HEK293 (cell line): ENCODE measurements at regions not wholly inside any gene's neighbourhood (a gene's known extent, or its start where the extent isn't known, plus 50 kb on each side); places are given as distances from the start of the nearest gene placed in this dataset.

Experiments
- CTCF ChIA-PET: fragments of 350-600 bp; formaldehyde crosslinking; extraction: SDS; loops from one replicate; lab custom pipeline; 2021; ENCODE audit warnings: antibody characterized with exemption; lab: Yijun Ruan, JAX
- POLR2A ChIA-PET: fragments of 300-600 bp; formaldehyde crosslinking; extraction: SDS; loops from one replicate; lab custom pipeline; 2020; ENCODE audit warnings: antibody characterized with exemption, inconsistent platforms; lab: Yijun Ruan, JAX
- H3K27ac ChIP-seq: fragments of 200-500 bp; sonication (Bioruptor generic); 2 replicates; pipeline ENCODE4 v1.5.1; 2014; ENCODE audit warnings: low read depth, low read length, control low read depth, inconsistent platforms; ENCODE audit errors: extremely low read depth
- H3K36me3 ChIP-seq, 2 experiments: fragments of 200-500 bp in 1 of 2; sonication (Bioruptor generic) in 1 of 2; 1 replicate in 1 of 2; 2 replicates in 1 of 2; pipeline ENCODE4 v1.5.1; 2014 to 2017; ENCODE audit warnings: inconsistent platforms in 2 of 2, low read length in 2 of 2; ENCODE audit not compliant: control insufficient read depth in 2 of 2, insufficient read depth in 1 of 2
- H3K4me1 ChIP-seq: fragments of 200-500 bp; sonication (Bioruptor generic); 2 replicates; pipeline ENCODE4 v1.5.1; 2014; ENCODE audit warnings: mild to moderate bottlenecking, low read length, inconsistent platforms; ENCODE audit not compliant: control insufficient read depth, insufficient read depth
- H3K4me3 ChIP-seq: 2 replicates; pipeline ENCODE4 v1.5.1; 2011; ENCODE audit warnings: low read depth, mild to moderate bottlenecking, control low read depth, low read length, moderate library complexity
- H3K9me3 ChIP-seq: fragments of 200-500 bp; sonication (Bioruptor generic); 2 replicates; pipeline ENCODE4 v1.5.1; 2014; ENCODE audit warnings: low read depth, low read length, inconsistent platforms; ENCODE audit not compliant: control insufficient read depth, insufficient read depth
- KLF8 ChIP-seq: fragments of 450-650 bp; formaldehyde crosslinking; IDR thresholded peaks from 2 replicates; pipeline ENCODE4 v1.5.1; 2016; ENCODE audit warnings: missing biosample characterization, missing genetic modification characterization
- MYNN ChIP-seq: fragments of 450-650 bp; formaldehyde crosslinking; IDR thresholded peaks from 2 replicates; pipeline ENCODE4 v1.5.1; 2016; ENCODE audit warnings: missing biosample characterization, missing genetic modification characterization, borderline replicate concordance
- OSR2 ChIP-seq: fragments of 450-650 bp; formaldehyde crosslinking; IDR thresholded peaks from 2 replicates; pipeline ENCODE4 v1.5.1; 2016; ENCODE audit warnings: missing biosample characterization, missing genetic modification characterization
- SETDB1 ChIP-seq: IDR thresholded peaks from one replicate; pipeline ENCODE4 v1.6.1; 2017; ENCODE audit warnings: mild to moderate bottlenecking, low read length, moderate library complexity, mixed read lengths; ENCODE audit not compliant: insufficient read length
- ZBTB20 ChIP-seq: fragments of 450-650 bp; formaldehyde crosslinking; IDR thresholded peaks from 2 replicates; pipeline ENCODE4 v1.5.1; 2016; ENCODE audit warnings: missing biosample characterization, missing genetic modification characterization
- ZBTB21 ChIP-seq: fragments of 450-650 bp; formaldehyde crosslinking; IDR thresholded peaks from 2 replicates; pipeline ENCODE4 v1.5.1; 2017; ENCODE audit warnings: missing biosample characterization, missing genetic modification characterization
- ZFP3 ChIP-seq: fragments of 450-650 bp; formaldehyde crosslinking; IDR thresholded peaks from 2 replicates; pipeline ENCODE4 v1.5.1; 2016; ENCODE audit warnings: low read depth, missing biosample characterization, missing genetic modification characterization
- ZIC2 ChIP-seq: fragments of 450-650 bp; formaldehyde crosslinking; IDR thresholded peaks from 2 replicates; pipeline ENCODE4 v1.5.1; 2016; ENCODE audit warnings: missing biosample characterization, missing genetic modification characterization
- ZNF112 ChIP-seq: fragments of 450-650 bp; formaldehyde crosslinking; IDR thresholded peaks from 2 replicates; pipeline ENCODE4 v1.5.0; 2017; ENCODE audit warnings: missing biosample characterization, missing genetic modification characterization
- ZNF19 ChIP-seq: fragments of 450-650 bp; formaldehyde crosslinking; IDR thresholded peaks from 2 replicates; pipeline ENCODE4; 2016; ENCODE audit warnings: missing biosample characterization, missing genetic modification characterization, low read depth
- ZNF311 ChIP-seq: fragments of 450-650 bp; formaldehyde crosslinking; IDR thresholded peaks from 2 replicates; pipeline ENCODE4 v1.5.1; 2017; ENCODE audit warnings: missing biosample characterization, missing genetic modification characterization, borderline replicate concordance
- ZNF48 ChIP-seq: fragments of 450-650 bp; formaldehyde crosslinking; IDR thresholded peaks from 2 replicates; pipeline ENCODE4 v1.5.1; 2016; ENCODE audit warnings: missing biosample characterization, missing genetic modification characterization
- ZNF529 ChIP-seq: fragments of 450-650 bp; formaldehyde crosslinking; IDR thresholded peaks from 2 replicates; pipeline ENCODE4 v1.5.1; 2017; ENCODE audit warnings: missing genetic modification characterization, missing biosample characterization; ENCODE audit not compliant: insufficient replicate concordance
- ZNF558 ChIP-seq: fragments of 450-650 bp; formaldehyde crosslinking; IDR thresholded peaks from 2 replicates; pipeline ENCODE4 v1.5.1; 2016; ENCODE audit warnings: missing biosample characterization, missing genetic modification characterization
- ZNF571 ChIP-seq: fragments of 450-650 bp; formaldehyde crosslinking; IDR thresholded peaks from 2 replicates; pipeline ENCODE4 v1.5.0; 2017; ENCODE audit warnings: missing biosample characterization, missing genetic modification characterization
- ZNF585B ChIP-seq: fragments of 450-650 bp; formaldehyde crosslinking; IDR thresholded peaks from 2 replicates; pipeline ENCODE4 v1.5.1; 2016; ENCODE audit warnings: missing biosample characterization, missing genetic modification characterization
- ZNF623 ChIP-seq: fragments of 450-650 bp; formaldehyde crosslinking; IDR thresholded peaks from 2 replicates; pipeline ENCODE4 v1.5.1; 2016; ENCODE audit warnings: missing biosample characterization, missing genetic modification characterization
- ZNF629 ChIP-seq: fragments of 450-650 bp; formaldehyde crosslinking; IDR thresholded peaks from 2 replicates; pipeline ENCODE4 v1.5.1; 2017; ENCODE audit warnings: missing biosample characterization, missing genetic modification characterization
- ZNF654 ChIP-seq: fragments of 450-650 bp; formaldehyde crosslinking; IDR thresholded peaks from 2 replicates; pipeline ENCODE4 v1.5.1; 2016; ENCODE audit warnings: low read depth, missing biosample characterization, missing genetic modification characterization
- ZNF777 ChIP-seq: fragments of 450-650 bp; formaldehyde crosslinking; IDR thresholded peaks from 2 replicates; pipeline ENCODE4 v1.5.1; 2017; ENCODE audit warnings: missing biosample characterization, missing genetic modification characterization, borderline replicate concordance
- ZNF843 ChIP-seq: fragments of 450-650 bp; formaldehyde crosslinking; IDR thresholded peaks from 2 replicates; pipeline ENCODE4 v1.5.1; 2016; ENCODE audit warnings: missing biosample characterization, missing genetic modification characterization
- ZSCAN30 ChIP-seq: fragments of 450-650 bp; IDR thresholded peaks from 2 replicates; pipeline ENCODE4 v1.5.1; 2018; ENCODE audit warnings: missing biosample characterization, mild to moderate bottlenecking, missing genetic modification characterization, moderate library complexity
- TF ChIP-seq, protein P1 (sequence below): fragments of 450-650 bp; IDR thresholded peaks from 2 replicates; pipeline ENCODE4 v1.5.1; 2018; ENCODE audit warnings: missing biosample characterization, mild to moderate bottlenecking, missing genetic modification characterization
- TF ChIP-seq, protein P2 (sequence below): fragments of 450-650 bp; formaldehyde crosslinking; IDR thresholded peaks from 2 replicates; pipeline ENCODE4; 2016; ENCODE audit warnings: missing biosample characterization, missing genetic modification characterization

DNA sequence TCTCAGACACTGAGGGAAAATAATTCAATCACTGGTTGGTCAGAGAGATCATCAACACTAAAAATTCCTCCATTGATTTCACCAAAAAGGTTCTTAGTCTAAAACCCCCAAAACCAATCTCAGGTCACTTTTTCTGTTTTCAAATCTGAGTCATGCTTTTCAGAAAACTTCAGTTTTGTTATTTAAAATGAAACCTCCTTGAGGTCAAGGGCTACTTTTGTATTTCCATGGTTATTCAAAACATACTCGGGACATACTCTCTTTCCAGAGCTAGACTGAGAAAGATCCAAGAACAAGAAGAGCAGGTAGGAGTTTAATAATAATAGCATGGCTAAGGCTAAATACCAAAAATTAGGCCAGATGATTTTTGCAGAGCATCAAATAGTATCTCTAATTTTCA is 152.8 kb downstream of the SDHAF3 start:
- H3K9me3 ChIP-seq: no peaks in the 10 kb centered on the region
- TF ChIP-seq ZNF654 (tag by site-specific recombination): no peak
- TF ChIP-seq ZSCAN30: no peak
- no peak for TF ChIP-seq ZNF571
- no peak for TF ChIP-seq OSR2 (tag by site-specific recombination)
- TF ChIP-seq MYNN (tag by site-specific recombination): no peak
- no peak for TF ChIP-seq KLF8 (tag by site-specific recombination)
- no peak for TF ChIP-seq ZNF558 (tag by site-specific recombination)
- TF ChIP-seq ZNF629 (tag by site-specific recombination): no peak
- TF ChIP-seq, protein P1, sequence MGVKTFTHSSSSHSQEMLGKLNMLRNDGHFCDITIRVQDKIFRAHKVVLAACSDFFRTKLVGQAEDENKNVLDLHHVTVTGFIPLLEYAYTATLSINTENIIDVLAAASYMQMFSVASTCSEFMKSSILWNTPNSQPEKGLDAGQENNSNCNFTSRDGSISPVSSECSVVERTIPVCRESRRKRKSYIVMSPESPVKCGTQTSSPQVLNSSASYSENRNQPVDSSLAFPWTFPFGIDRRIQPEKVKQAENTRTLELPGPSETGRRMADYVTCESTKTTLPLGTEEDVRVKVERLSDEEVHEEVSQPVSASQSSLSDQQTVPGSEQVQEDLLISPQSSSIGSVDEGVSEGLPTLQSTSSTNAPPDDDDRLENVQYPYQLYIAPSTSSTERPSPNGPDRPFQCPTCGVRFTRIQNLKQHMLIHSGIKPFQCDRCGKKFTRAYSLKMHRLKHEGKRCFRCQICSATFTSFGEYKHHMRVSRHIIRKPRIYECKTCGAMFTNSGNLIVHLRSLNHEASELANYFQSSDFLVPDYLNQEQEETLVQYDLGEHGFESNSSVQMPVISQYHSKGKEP (tag by site-specific recombination): no peak
- TF ChIP-seq ZBTB20: no peak
- TF ChIP-seq ZNF623: no peak
- TF ChIP-seq, all 188 proteins: peak for 0
- H3K4me3 ChIP-seq: no peak overlapping the region
- H3K4me1 ChIP-seq: no peaks in the 10 kb centered on the region
- H3K36me3 ChIP-seq: no peaks in the 10 kb centered on the region
- CTCF ChIA-PET: interaction anchor here (0.6 kb wide), 1 partner anchor 436 kb away, joined by 3 read pairs; no protein-coding TSS in a partner anchor
- no peak overlapping the region for H3K27ac ChIP-seq
- POLR2A ChIA-PET: no interaction called here

DNA sequence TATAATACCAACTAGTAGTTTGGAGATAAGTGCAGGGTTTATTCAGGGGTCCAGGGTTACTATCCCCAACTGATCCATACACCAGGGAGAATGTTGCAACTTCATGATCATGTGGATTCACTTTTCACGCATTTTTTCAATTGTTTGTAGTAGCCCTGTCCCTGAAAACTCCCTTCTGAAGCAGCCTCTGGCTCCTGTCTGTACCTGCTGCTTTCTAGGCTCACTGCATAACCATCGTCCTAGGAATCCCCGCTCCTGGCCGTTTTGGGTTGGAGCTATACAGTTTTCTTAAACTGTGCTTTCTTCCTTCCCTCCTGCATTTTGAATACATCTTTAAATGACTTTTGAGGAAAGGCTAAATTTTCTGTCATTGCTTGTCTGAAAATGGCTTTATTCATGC is 154.1 kb downstream of the SDHAF3 start:
- no peak overlapping the region for H3K4me3 ChIP-seq
- no peaks in the 10 kb centered on the region for H3K4me1 ChIP-seq
- ChIA-PET CTCF (no interaction called here), POLR2A (no interaction called here)
- no peaks in the 10 kb centered on the region for H3K36me3 ChIP-seq
- TF ChIP-seq ZNF112 (tag by site-specific recombination) (no peak), ZNF843 (tag by site-specific recombination) (no peak)
- H3K9me3 ChIP-seq: no peaks in the 10 kb centered on the region
- H3K27ac ChIP-seq: no peak overlapping the region

DNA sequence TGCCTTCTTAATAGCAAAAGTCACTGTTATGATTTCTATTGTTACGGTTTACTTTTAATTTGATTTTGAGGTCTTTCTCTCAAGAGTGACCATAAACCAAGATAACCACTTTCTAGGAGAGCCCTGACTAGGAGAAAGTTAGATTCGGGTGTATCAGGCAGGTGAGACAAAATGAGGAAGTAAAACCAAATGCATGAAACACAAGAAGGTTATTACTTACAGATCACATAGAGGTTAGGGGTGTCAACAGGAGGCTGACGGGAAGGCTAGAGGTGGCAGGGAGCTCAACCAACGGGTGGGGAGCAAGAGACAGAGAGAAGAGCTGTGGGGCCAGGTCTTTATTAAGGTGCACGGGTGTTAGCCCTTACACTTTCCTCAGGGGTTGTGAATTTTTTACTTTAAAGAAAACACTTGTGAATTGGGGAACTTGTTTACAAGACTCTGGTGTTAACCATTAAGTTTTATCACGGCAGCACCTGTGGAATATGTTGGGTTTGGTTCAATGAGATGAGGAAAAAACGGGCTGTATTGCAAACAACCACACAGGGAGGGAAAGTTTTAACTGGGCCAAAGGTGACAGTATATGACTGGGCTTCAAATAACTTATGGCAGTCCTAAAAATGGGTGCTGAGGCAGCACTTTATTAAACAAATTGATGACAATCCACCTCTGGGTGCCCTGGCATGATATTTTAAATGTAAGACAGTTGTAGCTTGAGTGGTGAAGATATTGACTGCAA is 154.9 kb downstream of the SDHAF3 start:
- no peak overlapping the region for H3K27ac ChIP-seq
- TF ChIP-seq SETDB1 (no peak), ZNF48 (tag by site-specific recombination) (no peak), ZBTB21 (tag by site-specific recombination) (no peak), ZFP3 (tag by site-specific recombination) (no peak), ZNF19 (tag by site-specific recombination) (no peak), ZNF585B (tag by site-specific recombination) (no peak), ZNF777 (tag by site-specific recombination) (no peak), ZNF529 (no peak), ZIC2 (tag by site-specific recombination) (no peak), ZNF311 (tag by site-specific recombination) (no peak)
- TF ChIP-seq, protein P2, sequence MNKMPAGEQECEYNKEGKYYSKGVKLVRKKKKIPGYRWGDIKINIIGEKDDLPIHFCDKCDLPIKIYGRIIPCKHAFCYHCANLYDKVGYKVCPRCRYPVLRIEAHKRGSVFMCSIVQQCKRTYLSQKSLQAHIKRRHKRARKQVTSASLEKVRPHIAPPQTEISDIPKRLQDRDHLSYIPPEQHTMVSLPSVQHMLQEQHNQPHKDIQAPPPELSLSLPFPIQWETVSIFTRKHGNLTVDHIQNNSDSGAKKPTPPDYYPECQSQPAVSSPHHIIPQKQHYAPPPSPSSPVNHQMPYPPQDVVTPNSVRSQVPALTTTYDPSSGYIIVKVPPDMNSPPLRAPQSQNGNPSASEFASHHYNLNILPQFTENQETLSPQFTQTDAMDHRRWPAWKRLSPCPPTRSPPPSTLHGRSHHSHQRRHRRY (tag by site-specific recombination): no peak
- TF ChIP-seq, all 188 proteins: peak for 0
- ChIA-PET CTCF (interaction anchor here (0.6 kb wide), 1 partner anchor 133 kb away, joined by 4 read pairs; no protein-coding TSS in a partner anchor), POLR2A (no interaction called here)
- Histone ChIP-seq H3K9me3 (no peaks in the 10 kb centered on the region), H3K4me1 (no peaks in the 10 kb centered on the region), H3K4me3 (no peak overlapping the region), H3K36me3 (no peaks in the 10 kb centered on the region)
